Skeletal muscle satellite cell (primary cell): ENCODE measurements at regions not wholly inside any gene's neighbourhood (a gene's known extent, or its start where the extent isn't known, plus 50 kb on each side); places are given as distances from the start of the nearest gene placed in this dataset.

ENCODE experiments used
- H3K27me3 ChIP-seq: 2 replicates; pipeline ENCODE4 v1.7.0; 2013; ENCODE audit warnings: low read length; ENCODE audit not compliant: control insufficient read depth, insufficient read depth
- H3K36me3 ChIP-seq: 2 replicates; pipeline ENCODE4 v1.7.0; 2013; ENCODE audit warnings: mild to moderate bottlenecking, control low read depth, low read length; ENCODE audit not compliant: insufficient read depth
- H3K4me1 ChIP-seq: 2 replicates; pipeline ENCODE4 v1.7.0; 2013; ENCODE audit warnings: low read length; ENCODE audit not compliant: control insufficient read depth, insufficient read depth
- H3K4me2 ChIP-seq: 2 replicates; pipeline ENCODE4 v1.7.0; 2013; ENCODE audit warnings: mild to moderate bottlenecking, low read length
- H3K4me3 ChIP-seq: 2 replicates; pipeline ENCODE4 v1.7.0; 2013; ENCODE audit warnings: low read length
- H3K9ac ChIP-seq: 2 replicates; pipeline ENCODE4 v1.7.0; 2013; ENCODE audit warnings: mild to moderate bottlenecking, low read depth, low read length, moderate library complexity
- H3K9me3 ChIP-seq: replicated peaks from 2 replicates; pipeline ENCODE4 v1.7.0; 2013; ENCODE audit warnings: mild to moderate bottlenecking, control low read depth, low read length

- H3K4me3 ChIP-seq, result no peak overlapping the region
- peak overlapping the region; percentile 23 for H3K4me2 ChIP-seq
- H3K9ac ChIP-seq, result no peak overlapping the region
- H3K27me3 ChIP-seq, result no peaks in the 10 kb centered on the region
- H3K4me1 ChIP-seq, result peaks cover 12% of the 10 kb centered on the region
- H3K9me3 ChIP-seq, result no peaks in the 10 kb centered on the region
- H3K36me3 ChIP-seq, result no peaks in the 10 kb centered on the region
Measured at GRCh38 chr4:53676402-53676871, 85.2 kb upstream of the LNX1 start.

GRCh38 chr4:53674903-53675302 lies 83.6 kb upstream of the LNX1 start:
- Histone ChIP-seq H3K9ac (no peak overlapping the region), H3K27me3 (no peaks in the 10 kb centered on the region), H3K4me3 (no peak overlapping the region), H3K4me2 (no peak overlapping the region), H3K4me1 (peaks cover 12% of the 10 kb centered on the region), H3K36me3 (no peaks in the 10 kb centered on the region), H3K9me3 (no peaks in the 10 kb centered on the region)

GRCh38 chr4:53672873-53673272 lies 81.6 kb upstream of the LNX1 start:
- no peak overlapping the region for H3K9ac ChIP-seq
- H3K36me3 ChIP-seq, result no peaks in the 10 kb centered on the region
- no peaks in the 10 kb centered on the region for H3K27me3 ChIP-seq
- no peak overlapping the region for H3K4me3 ChIP-seq
- H3K4me2 ChIP-seq, result no peak overlapping the region
- peaks cover 12% of the 10 kb centered on the region for H3K4me1 ChIP-seq
- H3K9me3 ChIP-seq, result no peaks in the 10 kb centered on the region

- no peaks in the 10 kb centered on the region for H3K9me3 ChIP-seq
- no peaks in the 10 kb centered on the region for H3K27me3 ChIP-seq
- H3K4me2 ChIP-seq, result no peak overlapping the region
- H3K4me3 ChIP-seq, result no peak overlapping the region
- H3K36me3 ChIP-seq, result no peaks in the 10 kb centered on the region
- H3K9ac ChIP-seq, result no peak overlapping the region
- peaks cover 8% of the 10 kb centered on the region for H3K4me1 ChIP-seq
Measured at GRCh38 chr4:53671757-53672156, 80.5 kb upstream of the LNX1 start.

GRCh38 chr4:53659737-53660136 lies 68.5 kb upstream of the LNX1 start:
- Histone ChIP-seq H3K27me3 (no peaks in the 10 kb centered on the region), H3K4me2 (no peak overlapping the region), H3K4me3 (no peak overlapping the region), H3K9ac (no peak overlapping the region), H3K36me3 (no peaks in the 10 kb centered on the region), H3K4me1 (peaks cover 18% of the 10 kb centered on the region), H3K9me3 (no peaks in the 10 kb centered on the region)

GRCh38 chr4:53659112-53659511 lies 67.8 kb upstream of the LNX1 start:
- Histone ChIP-seq H3K9ac (no peak overlapping the region), H3K27me3 (no peaks in the 10 kb centered on the region), H3K4me1 (peaks cover 24% of the 10 kb centered on the region), H3K36me3 (no peaks in the 10 kb centered on the region), H3K9me3 (no peaks in the 10 kb centered on the region), H3K4me3 (no peak overlapping the region), H3K4me2 (no peak overlapping the region)

GRCh38 chr4:53658029-53658428 lies 66.7 kb upstream of the LNX1 start:
- peaks cover 32% of the 10 kb centered on the region for H3K4me1 ChIP-seq
- H3K4me3 ChIP-seq, result no peak overlapping the region
- H3K36me3 ChIP-seq, result no peaks in the 10 kb centered on the region
- H3K27me3 ChIP-seq, result no peaks in the 10 kb centered on the region
- no peak overlapping the region for H3K9ac ChIP-seq
- H3K9me3 ChIP-seq, result no peaks in the 10 kb centered on the region
- H3K4me2 ChIP-seq, result no peak overlapping the region

- Histone ChIP-seq H3K9ac (peak overlapping the region; percentile 64), H3K36me3 (no peaks in the 10 kb centered on the region), H3K9me3 (no peaks in the 10 kb centered on the region), H3K4me1 (peaks cover 32% of the 10 kb centered on the region), H3K27me3 (no peaks in the 10 kb centered on the region), H3K4me2 (peak overlapping the region; percentile 70), H3K4me3 (peak overlapping the region; percentile 31)
Measured at GRCh38 chr4:53656421-53656981, 65.2 kb upstream of the LNX1 start.

- no peaks in the 10 kb centered on the region for H3K9me3 ChIP-seq
- H3K27me3 ChIP-seq, result no peaks in the 10 kb centered on the region
- no peaks in the 10 kb centered on the region for H3K36me3 ChIP-seq
Measured at GRCh38 chr4:53654300-53654758, 63.0 kb upstream of the LNX1 start.

GRCh38 chr4:53653484-53654053 lies 62.3 kb upstream of the LNX1 start:
- Histone ChIP-seq H3K9me3 (no peaks in the 10 kb centered on the region), H3K27me3 (no peaks in the 10 kb centered on the region), H3K36me3 (no peaks in the 10 kb centered on the region), H3K4me3 (no peak overlapping the region), H3K9ac (no peak overlapping the region), H3K4me2 (no peak overlapping the region), H3K4me1 (peaks cover 32% of the 10 kb centered on the region)

More at GRCh38 chr4:53654300-53654758, 63.0 kb upstream of the LNX1 start:
- Histone ChIP-seq H3K4me1 (peaks cover 32% of the 10 kb centered on the region), H3K9ac (no peak overlapping the region), H3K4me3 (no peak overlapping the region), H3K4me2 (no peak overlapping the region)

GRCh38 chr4:53651156-53651735 lies 60.0 kb upstream of the LNX1 start:
- H3K4me2 ChIP-seq, result no peak overlapping the region
- H3K9me3 ChIP-seq, result no peaks in the 10 kb centered on the region
- H3K4me3 ChIP-seq, result no peak overlapping the region
- no peaks in the 10 kb centered on the region for H3K36me3 ChIP-seq
- H3K9ac ChIP-seq, result no peak overlapping the region
- H3K4me1 ChIP-seq, result peaks cover 24% of the 10 kb centered on the region
- no peaks in the 10 kb centered on the region for H3K27me3 ChIP-seq

GRCh38 chr4:53649357-53649756 lies 58.1 kb upstream of the LNX1 start:
- Histone ChIP-seq H3K9me3 (no peaks in the 10 kb centered on the region), H3K4me1 (peaks cover 11% of the 10 kb centered on the region), H3K27me3 (no peaks in the 10 kb centered on the region), H3K4me2 (no peak overlapping the region), H3K4me3 (no peak overlapping the region), H3K9ac (no peak overlapping the region), H3K36me3 (no peaks in the 10 kb centered on the region)
